ENCODE measurements at regions not wholly inside any gene's neighbourhood (a gene's known extent, or its start where the extent isn't known, plus 50 kb on each side); places are given as distances from the start of the nearest gene placed in this dataset.

GRCh38 chr20:22214296-22214695, 370.1 kb downstream of the FOXA2 start:
- no peaks in the 10 kb centered on the region for H3K36me3 ChIP-seq (replicated peaks in 1 of 2; ENCODE audit: control insufficient read depth in 1 of 2, insufficient read depth in 2 of 2, low read length in 2 of 2)
- H3K9me3 ChIP-seq (ENCODE audit: low read length): no peaks in the 10 kb centered on the region
- H3K27me3 ChIP-seq (ENCODE audit: control insufficient read depth in 1 of 2, insufficient read depth in 2 of 2, low read length in 2 of 2): peaks cover 2 to 29% of the 10 kb centered on the region in 2 experiments; a peak in 3 of 5 replicates
- H3K79me2 ChIP-seq (ENCODE audit: insufficient read depth, low read length): no peaks in the 10 kb centered on the region
- H3K4me1 ChIP-seq (ENCODE audit: insufficient read depth, low read length): no peaks in the 10 kb centered on the region
- H3K4me3 ChIP-seq (replicated peaks in 1 of 3; ENCODE audit: insufficient read depth in 1 of 3, low read depth in 2 of 3, low read length in 3 of 3): no peak overlapping the region
- ChIA-PET POLR2A (no interaction called here), CTCF (ENCODE audit: low intra/inter-chr PET ratio, low total read pairs) (no interaction called here)
- no peak overlapping the region for H3K9ac ChIP-seq (ENCODE audit: insufficient read depth, low read depth, low read length)
- in situ Hi-C loops (cut with HindIII; ENCODE audit: extremely low pct_ligation_motif_present, low pct_unique_long_range_greater_than_20kb) (no loop called here), intact Hi-C loops (cut with micrococcal nuclease; ENCODE audit: unreplicated experiment) (no loop called here)
- BruUV-seq (replicated peaks): no TSS peak
- WGBS (ENCODE audit: low lambda C conversion rate): under 1% methylated on average over 3 of the region's 3 CpGs
- no peak overlapping the region for H3K4me2 ChIP-seq (ENCODE audit: low read depth, low read length)
- no peak for FAIRE-seq
- no peaks in the 10 kb centered on the region for H4K20me1 ChIP-seq (ENCODE audit: insufficient read depth, low read length)
- no peak for DNase-seq (ENCODE audit: low spot score)
- no peak for ATAC-seq
- H2AFZ ChIP-seq (ENCODE audit: low read length): no peak overlapping the region
- no peak overlapping the region for H3K27ac ChIP-seq (ENCODE audit: extremely low read length, insufficient read depth, low read length)
- no peak for TF ChIP-seq AFF4 (CRISPR knock-in tag; IDR thresholded peaks at IDR 0.05)
- no peak for TF ChIP-seq ATAD3A (CRISPR knock-in tag; IDR thresholded peaks at IDR 0.05)
- no peak for TF ChIP-seq ZNF530 (CRISPR knock-in tag; IDR thresholded peaks at IDR 0.05; ENCODE audit: low read depth)
- no peak for TF ChIP-seq HOMEZ (CRISPR knock-in tag; IDR thresholded peaks at IDR 0.05; ENCODE audit: low read depth)
- TF ChIP-seq DMTF1 (CRISPR knock-in tag; IDR thresholded peaks at IDR 0.05): no peak
- no peak for TF ChIP-seq RFX1 (IDR thresholded peaks at IDR 0.05)
- TF ChIP-seq ZNF510 (CRISPR knock-in tag; IDR thresholded peaks at IDR 0.05; ENCODE audit: low read depth): no peak
- TF ChIP-seq HOXA7 (CRISPR knock-in tag; IDR thresholded peaks at IDR 0.05): no peak
- no peak for TF ChIP-seq SMAD1 (CRISPR knock-in tag; IDR thresholded peaks at IDR 0.05; ENCODE audit: borderline replicate concordance, low read depth)
- TF ChIP-seq MBD4 (IDR thresholded peaks at IDR 0.05; ENCODE audit: borderline replicate concordance, low read length): no peak
- no peak for TF ChIP-seq HINFP (CRISPR knock-in tag; IDR thresholded peaks at IDR 0.05; ENCODE audit: low read depth)
- no peak for TF ChIP-seq MTF1 (CRISPR knock-in tag; IDR thresholded peaks at IDR 0.05)
- no peak for TF ChIP-seq CBFB (CRISPR knock-in tag; IDR thresholded peaks at IDR 0.05)
- TF ChIP-seq KMT2B (CRISPR knock-in tag; IDR thresholded peaks at IDR 0.05): no peak
- TF ChIP-seq ZNF180 (CRISPR knock-in tag; IDR thresholded peaks at IDR 0.05; ENCODE audit: borderline replicate concordance, low read depth): no peak
- no peak for TF ChIP-seq MTA3 (CRISPR knock-in tag; IDR thresholded peaks at IDR 0.05)
- no peak for TF ChIP-seq ZNF260 (CRISPR knock-in tag; IDR thresholded peaks at IDR 0.05; ENCODE audit: borderline replicate concordance, low read depth)

Measured in HepG2 (cell line).